COLO668 (cell line): ENCODE measurements at regions not wholly inside any gene's neighbourhood (a gene's known extent, or its start where the extent isn't known, plus 50 kb on each side); places are given as distances from the start of the nearest gene placed in this dataset.

ENCODE experiments used
- DNase-seq: peaks from one replicate; lab custom pipeline; 2025; ENCODE audit not compliant: unreplicated experiment; lab: John Stamatoyannopoulos, UW

- no peak for DNase-seq
Measured at GRCh38 chr2:35378791-35379190, 976.8 kb upstream of the CRIM1 start.

DNA sequence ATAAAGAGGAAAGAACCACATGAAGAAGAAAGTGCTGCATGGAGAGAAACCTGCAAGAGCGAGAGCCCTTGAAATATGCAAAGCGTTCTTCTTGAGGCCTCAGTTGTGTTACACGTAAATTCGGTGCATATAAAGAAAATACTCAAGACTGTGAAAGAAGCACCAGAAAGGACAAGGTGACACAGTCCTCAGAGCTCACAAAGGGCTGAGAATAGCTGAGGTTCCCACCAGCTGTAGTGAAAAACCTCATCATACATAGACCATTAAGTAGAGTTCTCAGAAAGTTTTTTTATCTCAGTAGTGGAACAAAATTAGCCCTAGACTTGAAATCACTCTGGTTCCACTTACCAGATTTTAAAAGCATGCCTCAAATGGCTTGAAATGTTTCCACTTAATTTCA, 980.7 kb upstream of the CRIM1 start:
- DNase-seq = no peak

GRCh38 chr2:35365859-35366258, 989.7 kb upstream of the CRIM1 start:
- DNase-seq = no peak

- DNase-seq = no peak
Measured at GRCh38 chr2:35356332-35356731, 999.2 kb upstream of the CRIM1 start.

- no peak for DNase-seq
Measured at GRCh38 chr2:35355056-35355455, 1000.5 kb upstream of the CRIM1 start.

DNA sequence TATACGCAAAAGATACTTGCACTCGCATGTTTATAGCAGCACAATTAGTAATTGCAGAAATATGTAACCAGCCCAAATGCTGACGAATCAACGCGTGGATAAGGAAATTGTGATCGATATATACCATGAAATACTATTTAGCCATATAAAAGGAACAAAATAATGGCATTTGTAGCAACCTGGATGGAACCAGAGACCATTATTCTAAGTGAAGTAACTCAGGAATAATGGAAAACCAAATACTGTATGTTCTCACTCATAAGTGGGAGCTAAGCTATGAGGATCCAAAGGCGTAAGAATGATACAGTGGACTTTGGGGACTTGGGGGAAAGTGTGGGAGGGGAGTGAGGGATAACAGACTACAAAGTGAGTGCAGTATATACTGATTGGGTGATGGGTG, 1008.0 kb upstream of the CRIM1 start:
- no peak for DNase-seq

- no peak for DNase-seq
Measured at GRCh38 chr2:35343135-35343534, 1012.4 kb upstream of the CRIM1 start.

- DNase-seq = no peak
Measured at GRCh38 chr2:35339211-35339610, 1016.4 kb upstream of the CRIM1 start.

DNA sequence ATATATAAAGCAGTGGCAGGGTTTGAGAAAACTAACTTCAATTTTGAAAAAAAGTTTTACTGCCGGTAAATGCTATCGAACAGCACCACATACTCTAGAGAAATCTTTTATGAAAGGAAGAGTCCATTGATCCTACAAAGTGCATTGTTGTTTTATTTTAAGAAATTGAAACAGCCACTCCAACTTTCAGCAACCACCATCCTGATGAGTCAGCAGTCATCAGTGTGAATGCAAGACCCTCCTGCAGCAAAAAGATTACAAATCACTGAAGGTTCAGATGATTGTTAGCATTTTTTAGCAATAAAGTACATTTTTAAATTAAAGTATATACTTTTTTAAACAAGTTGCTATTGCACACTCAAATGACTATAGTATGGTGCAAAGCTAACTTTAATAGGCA, 1017.7 kb upstream of the CRIM1 start:
- no peak for DNase-seq

GRCh38 chr2:35314049-35314448, 1041.5 kb upstream of the CRIM1 start:
- no peak for DNase-seq

DNA sequence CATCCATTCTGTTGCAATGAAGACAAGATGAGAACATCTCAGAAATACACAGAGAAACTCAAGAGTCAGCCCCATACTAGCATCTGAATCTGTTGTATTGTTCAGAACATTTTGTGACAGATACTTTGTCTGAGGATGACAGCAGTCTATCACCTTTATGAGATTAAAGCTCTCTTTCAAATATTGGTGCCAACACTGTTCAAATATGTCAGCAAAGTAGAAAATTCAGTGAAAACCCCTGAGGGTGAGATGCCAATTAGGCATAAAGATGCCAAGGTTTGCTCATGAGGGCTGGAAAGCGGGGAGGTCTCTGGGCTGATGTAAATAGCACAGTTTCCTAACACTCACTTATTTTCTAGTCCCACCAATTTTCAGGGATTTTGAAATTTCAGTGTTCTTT, 1054.2 kb upstream of the CRIM1 start:
- no peak for DNase-seq

GRCh38 chr2:35298493-35298892, 1057.1 kb upstream of the CRIM1 start:
- no peak for DNase-seq

DNA sequence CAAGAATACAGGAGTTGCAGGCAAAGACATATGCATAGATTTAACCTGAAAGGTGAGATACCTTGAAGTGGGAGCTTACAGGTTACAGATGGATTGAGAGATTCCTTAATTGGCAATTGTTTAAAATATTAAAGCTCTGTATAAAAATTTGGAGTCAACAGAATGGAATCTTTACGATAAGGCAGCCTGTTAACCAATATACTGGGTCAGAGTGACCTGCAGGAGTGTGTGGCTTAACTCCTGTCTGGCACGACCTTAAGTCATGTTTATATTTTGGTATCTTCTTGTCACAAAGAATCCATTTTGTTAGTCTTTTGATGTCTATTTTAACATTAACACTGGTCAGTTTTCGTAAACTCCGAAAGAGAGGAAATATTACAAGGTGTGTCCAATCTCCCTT, 1058.2 kb upstream of the CRIM1 start:
- DNase-seq = no peak

- no peak for DNase-seq
Measured at GRCh38 chr2:35294636-35295263, 1060.8 kb upstream of the CRIM1 start.

GRCh38 chr2:35293261-35293660, 1062.3 kb upstream of the CRIM1 start:
- DNase-seq = no peak

GRCh38 chr2:35292199-35292598, 1063.4 kb upstream of the CRIM1 start:
- DNase-seq = no peak

- DNase-seq = no peak
Measured at GRCh38 chr2:35281702-35282101, 1073.9 kb upstream of the CRIM1 start.

DNA sequence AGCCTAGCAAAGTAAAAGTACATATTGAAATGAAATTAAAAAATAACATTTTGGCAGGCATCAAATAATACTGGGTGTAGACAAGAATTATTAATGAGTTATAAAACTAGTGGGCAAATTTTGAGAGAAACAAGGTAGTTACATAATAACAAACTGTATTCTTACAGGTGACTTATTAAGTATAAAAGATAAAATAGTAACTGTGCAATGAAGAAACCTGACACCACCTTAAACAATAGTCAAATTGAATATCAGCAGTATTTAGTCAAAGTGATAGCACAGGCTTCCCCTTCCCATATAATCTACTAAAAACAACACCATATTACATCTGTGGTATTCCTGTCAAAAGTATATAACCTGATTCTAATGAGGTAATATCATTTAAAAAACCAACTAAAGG, 1099.8 kb upstream of the CRIM1 start:
- no peak for DNase-seq

- DNase-seq = no peak
Measured at GRCh38 chr2:35251156-35251555, 1104.4 kb upstream of the CRIM1 start.

DNA sequence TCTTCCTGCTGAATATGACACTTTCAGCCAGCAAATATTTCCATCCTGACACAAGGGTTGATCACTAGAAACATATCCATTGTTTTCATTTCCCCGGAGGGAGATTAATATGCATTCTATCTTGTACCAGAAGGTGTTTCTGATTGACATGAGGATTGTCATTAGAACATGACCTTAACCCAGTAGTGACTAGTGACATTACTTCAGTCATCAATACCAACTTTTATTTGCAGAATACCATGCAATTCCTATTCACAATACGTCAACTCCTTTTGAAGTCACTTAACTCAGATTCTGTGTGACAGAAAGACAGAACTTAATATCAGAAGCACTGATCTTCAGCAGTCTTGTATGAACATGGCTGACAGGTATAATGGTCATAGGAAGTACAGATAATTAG, 1108.9 kb upstream of the CRIM1 start:
- DNase-seq = no peak

- no peak for DNase-seq
Measured at GRCh38 chr2:35228584-35228983, 1127.0 kb upstream of the CRIM1 start.

DNA sequence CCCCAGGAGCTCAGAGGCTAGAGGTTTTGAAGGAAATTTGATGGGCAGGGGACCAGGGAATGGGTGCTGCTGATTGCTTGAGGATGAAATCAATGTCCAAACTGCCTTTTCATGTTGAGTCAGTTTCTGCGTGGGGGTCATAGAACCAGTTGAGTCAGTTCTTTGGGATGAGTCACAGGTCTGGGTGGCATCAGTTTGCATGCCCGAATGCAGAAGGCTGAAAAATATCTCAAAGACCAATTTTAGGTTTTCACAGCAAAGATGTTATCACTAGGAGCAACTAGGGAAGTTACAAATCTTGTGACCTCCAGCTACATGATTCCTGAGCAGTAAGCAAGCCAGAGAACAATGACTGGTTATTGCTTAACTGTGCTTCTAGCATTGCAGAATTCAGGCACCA, 1135.1 kb upstream of the CRIM1 start:
- DNase-seq = no peak

DNA sequence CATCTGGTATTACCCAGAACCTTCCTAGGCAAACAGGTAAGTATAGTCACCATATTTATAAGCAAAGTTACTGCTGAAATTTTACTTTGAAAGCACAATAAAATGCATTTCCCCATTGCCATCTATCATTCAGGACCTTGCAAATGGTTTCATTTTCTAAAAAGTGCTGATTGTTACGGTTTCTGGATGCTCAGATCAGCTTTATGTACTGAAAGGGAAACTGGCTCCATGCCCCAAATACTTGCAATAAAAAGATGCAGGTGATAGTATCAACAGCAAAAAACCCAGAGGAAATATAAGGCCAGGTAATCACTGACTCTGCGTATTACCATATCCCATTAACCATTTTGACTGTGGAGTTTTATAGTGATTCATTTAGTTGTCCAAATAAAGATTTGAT, 1150.7 kb upstream of the CRIM1 start:
- DNase-seq = no peak

- no peak for DNase-seq
Measured at GRCh38 chr2:35204323-35204722, 1151.3 kb upstream of the CRIM1 start.
